ENCODE measurements at regions not wholly inside any gene's neighbourhood (a gene's known extent, or its start where the extent isn't known, plus 50 kb on each side); places are given as distances from the start of the nearest gene placed in this dataset.
A peak's percentile ranks its signal among the peaks of the same experiment; 100 is the strongest.

DNA sequence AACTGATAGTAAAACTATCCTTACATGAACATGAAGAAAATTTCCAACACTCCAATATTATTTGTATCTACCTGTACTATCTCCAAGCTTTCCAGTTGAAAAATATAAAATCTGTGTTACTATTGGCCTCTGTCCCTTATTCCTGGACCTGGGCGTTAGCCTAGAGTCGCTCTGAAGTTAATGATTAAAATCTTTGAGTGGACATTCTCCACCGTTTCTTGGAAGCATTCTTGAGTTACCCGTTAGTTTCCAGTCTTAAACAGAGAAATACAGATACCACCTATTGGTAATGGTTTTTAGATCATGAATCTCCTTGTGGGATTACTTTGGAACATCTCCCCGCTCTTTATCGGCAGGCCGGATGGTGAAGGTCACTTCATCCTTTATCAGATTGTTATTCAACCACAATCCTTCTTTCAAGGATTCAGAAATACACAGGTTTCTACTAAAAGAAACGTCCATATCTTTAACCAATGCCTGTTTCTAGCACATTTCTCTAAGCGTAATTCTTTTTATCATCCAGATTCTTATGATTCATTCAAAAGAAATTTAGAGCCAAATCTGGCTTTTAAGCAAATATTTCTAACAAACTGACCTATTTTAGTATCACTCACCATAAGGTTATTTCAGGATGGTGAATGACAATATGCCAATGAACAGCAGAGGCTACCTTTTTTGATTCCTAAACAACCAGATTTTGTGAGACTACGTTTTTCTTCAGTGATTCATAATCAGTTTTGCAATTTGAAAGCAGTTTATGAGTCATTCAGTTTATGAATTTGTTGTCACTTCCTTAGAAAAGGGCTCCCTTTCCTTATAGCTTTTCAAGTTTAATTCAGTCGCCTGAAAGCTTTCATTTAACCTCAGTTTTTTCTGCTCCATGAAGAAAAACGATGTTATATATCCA, 70.2 kb upstream of the ERRFI1 start:
- no peak overlapping the region for H3K4me3 ChIP-seq (replicated peaks in 1 of 3)
- H3K36me3 ChIP-seq: no peaks in the 10 kb centered on the region
- DNase-seq: no peak
- TF ChIP-seq POLR2A (IDR thresholded peaks at IDR 0.05): no peak
- TF ChIP-seq, protein P1, sequence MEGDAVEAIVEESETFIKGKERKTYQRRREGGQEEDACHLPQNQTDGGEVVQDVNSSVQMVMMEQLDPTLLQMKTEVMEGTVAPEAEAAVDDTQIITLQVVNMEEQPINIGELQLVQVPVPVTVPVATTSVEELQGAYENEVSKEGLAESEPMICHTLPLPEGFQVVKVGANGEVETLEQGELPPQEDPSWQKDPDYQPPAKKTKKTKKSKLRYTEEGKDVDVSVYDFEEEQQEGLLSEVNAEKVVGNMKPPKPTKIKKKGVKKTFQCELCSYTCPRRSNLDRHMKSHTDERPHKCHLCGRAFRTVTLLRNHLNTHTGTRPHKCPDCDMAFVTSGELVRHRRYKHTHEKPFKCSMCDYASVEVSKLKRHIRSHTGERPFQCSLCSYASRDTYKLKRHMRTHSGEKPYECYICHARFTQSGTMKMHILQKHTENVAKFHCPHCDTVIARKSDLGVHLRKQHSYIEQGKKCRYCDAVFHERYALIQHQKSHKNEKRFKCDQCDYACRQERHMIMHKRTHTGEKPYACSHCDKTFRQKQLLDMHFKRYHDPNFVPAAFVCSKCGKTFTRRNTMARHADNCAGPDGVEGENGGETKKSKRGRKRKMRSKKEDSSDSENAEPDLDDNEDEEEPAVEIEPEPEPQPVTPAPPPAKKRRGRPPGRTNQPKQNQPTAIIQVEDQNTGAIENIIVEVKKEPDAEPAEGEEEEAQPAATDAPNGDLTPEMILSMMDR (IDR thresholded peaks at IDR 0.05): no peak
- no peaks in the 10 kb centered on the region for H3K9me3 ChIP-seq
- WGBS, 2 donors: 72 to 77% methylated on average over 12 of the region's 12 CpGs
- H3K4me1 ChIP-seq: peaks cover 29 to 37% of the 10 kb centered on the region in 2 donors
- intact Hi-C loops (cut with DNase I): no loop called here
- peak overlapping the region; percentile 80 to 89 (median 85) for H3K27ac ChIP-seq
- H3K27me3 ChIP-seq: no peaks in the 10 kb centered on the region

GRCh38 chr1:8095584-8095983, 69.5 kb upstream of the ERRFI1 start:
- 97% methylated on average over 5 of the region's 5 CpGs for WGBS, 2 donors
- TF ChIP-seq POLR2A (IDR thresholded peaks at IDR 0.05): no peak
- TF ChIP-seq, protein P1 (IDR thresholded peaks at IDR 0.05): no peak

DNA sequence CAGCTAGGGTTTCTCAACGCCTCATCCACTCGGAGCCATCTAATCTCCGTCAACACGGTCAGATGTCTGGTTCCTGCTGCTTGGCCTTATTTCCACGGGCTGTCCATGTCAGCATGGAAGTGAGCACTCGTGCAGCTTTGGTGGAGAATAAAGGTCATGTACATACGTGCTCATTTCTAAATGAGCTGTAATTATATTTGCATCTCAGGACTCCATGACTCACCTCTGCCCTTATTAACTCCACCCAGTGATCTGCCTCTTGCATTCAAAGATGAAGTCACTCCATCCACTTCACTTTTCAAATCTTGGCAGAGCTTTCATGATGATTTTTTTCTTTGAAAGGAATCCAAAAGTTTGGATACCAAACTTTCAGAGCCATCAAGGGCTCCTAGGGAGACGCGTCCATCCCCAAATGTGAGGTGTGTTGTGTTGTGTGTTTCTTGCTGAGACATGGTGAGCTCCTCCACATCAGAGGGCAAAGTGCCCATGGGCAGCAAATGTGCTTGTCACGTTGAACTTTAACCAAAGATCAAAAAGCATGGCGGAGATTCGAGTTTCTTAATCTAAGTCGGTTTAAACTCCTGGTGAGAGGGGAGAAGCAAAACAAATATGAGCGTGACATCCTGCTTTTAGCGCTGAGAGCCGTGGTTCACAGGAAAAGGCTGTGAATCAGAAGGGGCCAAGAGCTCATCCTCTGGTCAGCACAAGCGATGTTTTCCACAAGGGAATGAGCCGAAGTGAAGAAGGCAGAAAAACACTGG, 68.6 kb upstream of the ERRFI1 start:
- Histone ChIP-seq H3K4me3 (replicated peaks in 1 of 3) (no peak overlapping the region), H3K9me3 (no peaks in the 10 kb centered on the region), H3K36me3 (no peaks in the 10 kb centered on the region), H3K27ac (peak overlapping the region in 2 of 3 donors; percentile 56 to 57), H3K4me1 (peaks cover 35 to 50% of the 10 kb centered on the region in 2 donors), H3K27me3 (no peaks in the 10 kb centered on the region)
- 67 to 69% methylated on average over 18 of the region's 18 CpGs for WGBS, 2 donors
- no peak for TF ChIP-seq POLR2A (IDR thresholded peaks at IDR 0.05)
- TF ChIP-seq, protein P1 (IDR thresholded peaks at IDR 0.05): no peak
- no peak for DNase-seq
- intact Hi-C loops (cut with DNase I): no loop called here

More at GRCh38 chr1:8095584-8095983, 69.5 kb upstream of the ERRFI1 start:
- intact Hi-C loops (cut with DNase I): no loop called here
- peak overlapping the region in 1 of 3 donors; percentile 89 for H3K27ac ChIP-seq
- DNase-seq: no peak
- H3K4me3 ChIP-seq (replicated peaks in 1 of 3): no peak overlapping the region
- no peaks in the 10 kb centered on the region for H3K36me3 ChIP-seq
- H3K4me1 ChIP-seq: peaks cover 30 to 42% of the 10 kb centered on the region in 2 donors
- H3K9me3 ChIP-seq: no peaks in the 10 kb centered on the region
- no peaks in the 10 kb centered on the region for H3K27me3 ChIP-seq

DNA sequence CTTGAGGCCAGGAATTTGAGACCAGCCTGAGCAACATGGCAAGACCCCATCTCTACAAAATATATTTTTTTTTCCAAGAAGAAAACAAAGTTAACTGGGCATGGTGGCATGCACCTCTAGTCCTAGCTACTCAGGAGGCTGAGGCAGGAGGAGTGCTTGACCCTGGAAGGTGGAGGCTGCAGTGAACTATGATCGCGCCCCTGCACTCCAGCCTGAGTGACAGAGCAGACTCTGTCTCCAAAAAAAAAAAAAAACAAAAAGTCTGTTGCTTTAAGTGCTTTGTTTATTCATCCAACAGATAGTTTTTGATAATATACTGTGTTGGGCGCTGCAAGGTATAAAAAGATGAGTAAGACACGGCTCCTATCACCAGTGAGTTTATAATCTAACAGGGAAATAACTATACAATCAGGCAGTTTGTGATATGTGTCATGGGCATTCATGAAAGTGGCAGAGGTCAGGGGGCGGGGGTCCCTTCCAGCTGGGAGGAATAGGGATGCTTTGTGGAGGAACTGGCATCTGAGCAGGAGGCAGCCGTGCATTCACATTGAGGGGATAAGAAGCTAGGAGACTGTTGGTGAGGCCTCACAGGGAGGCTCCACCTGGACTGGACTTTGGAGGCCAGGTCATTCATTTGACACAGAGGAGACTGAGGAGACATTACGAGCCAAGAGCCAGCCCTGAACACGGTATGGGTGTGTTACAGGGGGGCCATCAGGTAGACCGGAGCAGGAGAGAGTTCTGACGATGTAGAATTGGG, 67.3 kb upstream of the ERRFI1 start:
- H3K4me1 ChIP-seq: peaks cover 34 to 50% of the 10 kb centered on the region in 2 donors
- WGBS, 2 donors: 96% methylated on average over 10 of the region's 10 CpGs
- H3K36me3 ChIP-seq: no peaks in the 10 kb centered on the region
- no peaks in the 10 kb centered on the region for H3K27me3 ChIP-seq
- H3K27ac ChIP-seq: no peak overlapping the region
- TF ChIP-seq POLR2A (IDR thresholded peaks at IDR 0.05): no peak
- TF ChIP-seq, protein P1 (IDR thresholded peaks at IDR 0.05): no peak
- intact Hi-C loops (cut with DNase I): no loop called here
- H3K9me3 ChIP-seq: no peaks in the 10 kb centered on the region
- H3K4me3 ChIP-seq (replicated peaks in 1 of 3): no peak overlapping the region
- no peak for DNase-seq
